ENCODE measurements at regions not wholly inside any gene's neighbourhood (a gene's known extent, or its start where the extent isn't known, plus 50 kb on each side); places are given as distances from the start of the nearest gene placed in this dataset.
A peak's percentile ranks its signal among the peaks of the same experiment; 100 is the strongest.
"Not testable (repeated sequence)": the region's sequence is repeated elsewhere in the genome, so short reads cannot be mapped to it uniquely, and the experiment has no call there.

DNA sequence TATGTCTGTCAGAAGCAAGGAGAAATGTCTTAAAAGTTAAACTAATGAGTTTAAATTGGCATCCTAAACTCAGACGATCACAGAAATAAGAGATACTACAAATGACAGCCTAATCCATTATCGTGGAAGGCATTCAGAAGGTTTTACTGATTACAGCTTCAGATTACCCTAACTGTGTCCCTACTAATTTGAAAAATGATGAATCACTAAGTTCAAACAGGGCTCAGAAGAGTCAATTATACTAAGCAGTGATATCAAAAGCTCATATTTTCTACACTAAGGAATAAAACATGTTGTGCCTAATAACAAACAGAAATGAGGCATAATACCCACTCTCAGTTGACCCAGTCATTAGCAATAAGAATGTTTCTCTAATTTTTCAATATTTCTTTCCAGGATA is 152.0 kb upstream of the NRBF2 start:
- TF ChIP-seq Cebpa-rat (IDR thresholded peaks at IDR 0.05): no peak
- H3K9ac ChIP-seq: no peak overlapping the region
- no peaks in the 10 kb centered on the region for H3K4me1 ChIP-seq
- no peak overlapping the region for H3K4me3 ChIP-seq
- no peak overlapping the region for H3K27ac ChIP-seq
- H3K9me3 ChIP-seq: peaks cover 9% of the 10 kb centered on the region
- H3K36me3 ChIP-seq: no peaks in the 10 kb centered on the region
- H3K4me2 ChIP-seq: no peak overlapping the region
- H4K20me1 ChIP-seq: no peaks in the 10 kb centered on the region
- no peaks in the 10 kb centered on the region for H3K27me3 ChIP-seq

- Histone ChIP-seq H3K4me3 (no peak overlapping the region), H4K20me1 (no peaks in the 10 kb centered on the region), H3K36me3 (no peaks in the 10 kb centered on the region), H3K4me2 (no peak overlapping the region), H3K9me3 (peaks cover 12% of the 10 kb centered on the region), H3K27me3 (no peaks in the 10 kb centered on the region), H3K9ac (no peak overlapping the region), H3K27ac (no peak overlapping the region), H3K4me1 (no peaks in the 10 kb centered on the region)
- no peak for TF ChIP-seq Cebpa-rat (IDR thresholded peaks at IDR 0.05)
These were observed 152.4 kb upstream of the NRBF2 start for GRCh38 chr10:62980687-62981086.

DNA sequence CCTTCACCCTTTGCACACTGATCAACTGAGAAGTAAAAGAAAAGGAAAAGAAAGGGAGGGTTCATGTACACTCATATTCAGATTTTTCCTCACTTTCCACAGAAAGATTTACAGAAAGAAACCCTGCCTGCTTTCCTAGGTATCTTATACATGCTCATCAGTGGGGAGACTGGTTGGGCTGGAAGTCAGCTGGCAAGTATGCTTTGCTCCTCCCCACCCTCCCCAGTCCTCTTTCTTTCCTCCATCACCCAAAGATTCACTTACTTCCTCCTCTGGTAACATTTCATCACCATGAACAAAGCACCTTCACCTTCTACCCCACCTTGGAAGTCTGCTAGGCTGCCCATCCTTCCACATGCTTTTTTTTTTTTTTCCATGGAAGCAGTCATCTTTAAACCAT is 153.2 kb upstream of the NRBF2 start:
- Histone ChIP-seq H3K27me3 (no peaks in the 10 kb centered on the region), H4K20me1 (no peaks in the 10 kb centered on the region)
- no peak for TF ChIP-seq Cebpa-rat (IDR thresholded peaks at IDR 0.05)

DNA sequence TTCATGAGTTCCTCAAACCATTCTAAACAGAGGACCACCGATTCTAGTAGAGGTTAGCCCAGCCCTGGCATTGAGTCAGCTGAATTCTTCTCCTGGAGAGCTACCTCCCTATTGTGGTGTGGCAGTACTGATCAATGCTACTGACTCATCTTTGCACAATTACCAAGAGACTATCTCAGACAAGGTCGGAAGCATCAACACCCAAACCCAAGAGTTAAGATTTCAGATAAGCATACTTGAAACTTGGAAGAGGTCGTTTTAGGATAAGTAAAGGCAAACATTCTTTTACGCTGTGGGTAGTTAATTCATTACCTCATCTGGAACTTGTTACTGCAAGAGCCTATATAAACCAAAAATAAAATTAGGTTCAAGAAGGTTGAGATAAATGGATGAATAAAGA is 154.6 kb upstream of the NRBF2 start:
- Histone ChIP-seq H4K20me1 (no peaks in the 10 kb centered on the region), H3K4me3 (no peak overlapping the region), H3K9me3 (peaks cover 34% of the 10 kb centered on the region), H3K36me3 (no peaks in the 10 kb centered on the region), H3K27me3 (no peaks in the 10 kb centered on the region), H3K27ac (no peak overlapping the region), H3K9ac (no peak overlapping the region), H3K4me2 (no peak overlapping the region), H3K4me1 (no peaks in the 10 kb centered on the region)
- TF ChIP-seq Cebpa-rat (IDR thresholded peaks at IDR 0.05): no peak

More for the DNA sequence above, 153.2 kb upstream of the NRBF2 start:
- H3K9ac ChIP-seq: no peak overlapping the region
- H3K9me3 ChIP-seq: peaks cover 19% of the 10 kb centered on the region
- H3K27ac ChIP-seq: no peak overlapping the region
- H3K4me2 ChIP-seq: no peak overlapping the region
- no peak overlapping the region for H3K4me3 ChIP-seq
- H3K4me1 ChIP-seq: no peaks in the 10 kb centered on the region
- H3K36me3 ChIP-seq: no peaks in the 10 kb centered on the region

DNA sequence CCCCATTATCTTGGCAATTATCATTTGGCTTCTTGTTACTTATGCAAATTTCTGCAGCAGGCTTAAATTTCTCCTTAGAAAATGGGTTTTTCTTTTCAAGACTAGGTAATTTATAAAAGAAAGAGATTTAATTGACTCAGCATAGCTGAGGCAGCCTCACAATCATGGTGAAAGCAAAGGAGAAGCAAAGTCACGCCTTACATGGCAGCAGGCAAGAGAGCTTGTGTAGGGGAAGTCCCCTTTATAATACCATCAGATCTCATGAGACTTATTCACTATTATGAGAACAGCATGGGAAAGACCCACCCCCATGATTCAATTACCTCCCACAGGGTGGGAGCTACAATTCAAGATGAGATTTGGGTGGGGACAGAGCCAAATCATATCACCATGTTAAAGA is 158.3 kb upstream of the NRBF2 start:
- not testable (repeated sequence) for H3K36me3 ChIP-seq, H3K4me3 ChIP-seq, H4K20me1 ChIP-seq, H3K27ac ChIP-seq, H3K4me1 ChIP-seq, H3K4me2 ChIP-seq, H3K9ac ChIP-seq, H3K27me3 ChIP-seq
- H3K9me3 ChIP-seq: peaks cover 38% of the 10 kb centered on the region

- no peak overlapping the region for H3K27ac ChIP-seq
- no peak overlapping the region for H3K4me3 ChIP-seq
- no peak overlapping the region for H3K9ac ChIP-seq
- peaks cover 36% of the 10 kb centered on the region for H3K9me3 ChIP-seq
- no peak overlapping the region for H3K4me2 ChIP-seq
- H3K4me1 ChIP-seq: no peaks in the 10 kb centered on the region
- no peaks in the 10 kb centered on the region for H3K27me3 ChIP-seq
- H4K20me1 ChIP-seq: no peaks in the 10 kb centered on the region
- H3K36me3 ChIP-seq: no peaks in the 10 kb centered on the region
- no peak for TF ChIP-seq Cebpa-rat (IDR thresholded peaks at IDR 0.05)
These were observed 155.9 kb upstream of the EGR2 start for GRCh38 chr10:62972103-62972502.

DNA sequence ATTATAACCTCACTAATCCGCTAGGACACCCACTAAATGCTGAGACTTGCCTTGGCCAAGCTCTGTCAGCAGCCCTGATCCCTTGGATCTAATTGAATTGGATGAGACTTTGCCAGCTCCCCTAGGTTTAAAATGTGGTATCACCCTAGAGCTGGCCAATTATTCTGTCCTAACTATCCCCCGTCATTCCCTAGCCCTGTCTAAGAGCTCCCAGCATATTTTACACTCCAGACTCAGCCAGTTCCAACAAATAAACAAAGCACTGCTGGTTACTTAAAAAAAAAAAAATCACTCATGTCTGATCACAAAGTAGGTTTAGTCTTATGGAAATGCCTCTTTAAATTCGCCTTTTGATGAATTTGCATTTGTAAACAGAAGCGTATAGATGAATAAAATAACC is 147.9 kb upstream of the EGR2 start:
- H3K27ac ChIP-seq: no peak overlapping the region
- peaks cover 8% of the 10 kb centered on the region; the same call in 1 of the 2 replicates for H3K4me1 ChIP-seq
- no peak overlapping the region for H3K4me3 ChIP-seq
- no peaks in the 10 kb centered on the region for H4K20me1 ChIP-seq
- TF ChIP-seq Cebpa-rat (IDR thresholded peaks at IDR 0.05): no peak
- no peaks in the 10 kb centered on the region for H3K27me3 ChIP-seq
- H3K4me2 ChIP-seq: no peak overlapping the region
- H3K9ac ChIP-seq: no peak overlapping the region
- H3K9me3 ChIP-seq: peaks cover 6% of the 10 kb centered on the region; the same call in 1 of the 2 replicates
- no peaks in the 10 kb centered on the region for H3K36me3 ChIP-seq

- H3K36me3 ChIP-seq: no peaks in the 10 kb centered on the region
- no peak for TF ChIP-seq Cebpa-rat (IDR thresholded peaks at IDR 0.05)
- H3K4me2 ChIP-seq: 0 out of 2 replicates have a peak overlapping the region, but pooled peaks have one; percentile 6
- H3K27me3 ChIP-seq: no peaks in the 10 kb centered on the region
- H3K9ac ChIP-seq: no peak overlapping the region
- H3K27ac ChIP-seq: no peak overlapping the region
- H3K9me3 ChIP-seq: peaks cover 6% of the 10 kb centered on the region; the same call in 1 of the 2 replicates
- no peaks in the 10 kb centered on the region for H4K20me1 ChIP-seq
- no peak overlapping the region for H3K4me3 ChIP-seq
- H3K4me1 ChIP-seq: peaks cover 8% of the 10 kb centered on the region; the same call in 1 of the 2 replicates
These were observed 145.9 kb upstream of the EGR2 start for GRCh38 chr10:62961951-62962523.

DNA sequence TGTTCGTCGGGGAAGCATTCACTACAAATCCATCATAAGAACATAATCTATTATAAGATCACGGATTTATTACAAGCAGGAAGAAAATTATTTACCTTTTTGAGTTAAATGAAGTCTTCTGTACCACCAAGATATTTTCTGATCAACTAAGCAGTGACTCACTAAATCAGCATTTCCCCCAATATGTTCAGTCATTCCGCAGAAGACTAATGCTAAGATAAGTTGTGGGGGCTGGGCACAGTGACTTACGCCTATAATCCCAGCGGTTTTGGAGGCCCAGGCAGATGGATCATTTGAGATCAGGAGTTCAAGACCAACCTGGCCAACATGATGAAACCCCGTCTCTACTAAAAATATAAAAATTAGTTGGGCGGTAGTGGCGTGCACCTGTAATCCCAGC is 144.2 kb upstream of the EGR2 start:
- H3K4me1 ChIP-seq: peaks cover 8% of the 10 kb centered on the region; the same call in 1 of the 2 replicates
- no peak overlapping the region for H3K27ac ChIP-seq
- no peak overlapping the region for H3K9ac ChIP-seq
- H3K4me3 ChIP-seq: no peak overlapping the region
- no peak overlapping the region for H3K4me2 ChIP-seq
- TF ChIP-seq Cebpa-rat (IDR thresholded peaks at IDR 0.05): no peak
- H3K27me3 ChIP-seq: no peaks in the 10 kb centered on the region
- peaks cover 6% of the 10 kb centered on the region; the same call in 1 of the 2 replicates for H3K9me3 ChIP-seq
- no peaks in the 10 kb centered on the region for H4K20me1 ChIP-seq
- no peaks in the 10 kb centered on the region for H3K36me3 ChIP-seq

DNA sequence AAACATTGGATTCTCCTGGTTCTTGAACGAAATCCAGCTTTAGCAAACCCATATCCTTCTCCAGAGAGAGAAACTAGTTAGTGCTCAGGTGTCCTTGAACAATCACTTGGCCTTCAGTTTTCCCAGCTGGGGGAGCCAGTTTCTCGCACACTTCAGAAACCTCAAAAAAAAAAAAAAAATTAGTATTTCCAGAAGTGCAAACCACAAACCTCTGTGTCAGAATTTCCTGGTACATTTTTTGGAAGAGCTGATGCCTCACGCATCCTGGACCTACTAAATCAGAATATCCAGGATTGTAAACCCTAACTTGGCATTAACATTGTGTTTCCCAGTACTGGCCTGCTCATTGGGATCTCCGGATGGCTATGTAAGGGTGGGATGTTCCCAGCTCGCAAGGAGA is 143.4 kb upstream of the EGR2 start:
- no peak for TF ChIP-seq Cebpa-rat (IDR thresholded peaks at IDR 0.05)
- H3K36me3 ChIP-seq: no peaks in the 10 kb centered on the region
- H3K4me2 ChIP-seq: no peak overlapping the region
- H3K4me3 ChIP-seq: no peak overlapping the region
- no peaks in the 10 kb centered on the region for H4K20me1 ChIP-seq
- H3K27me3 ChIP-seq: no peaks in the 10 kb centered on the region
- peaks cover 6% of the 10 kb centered on the region; the same call in 1 of the 2 replicates for H3K9me3 ChIP-seq
- no peak overlapping the region for H3K9ac ChIP-seq
- H3K4me1 ChIP-seq: peaks cover 8% of the 10 kb centered on the region; the same call in 1 of the 2 replicates
- no peak overlapping the region for H3K27ac ChIP-seq

DNA sequence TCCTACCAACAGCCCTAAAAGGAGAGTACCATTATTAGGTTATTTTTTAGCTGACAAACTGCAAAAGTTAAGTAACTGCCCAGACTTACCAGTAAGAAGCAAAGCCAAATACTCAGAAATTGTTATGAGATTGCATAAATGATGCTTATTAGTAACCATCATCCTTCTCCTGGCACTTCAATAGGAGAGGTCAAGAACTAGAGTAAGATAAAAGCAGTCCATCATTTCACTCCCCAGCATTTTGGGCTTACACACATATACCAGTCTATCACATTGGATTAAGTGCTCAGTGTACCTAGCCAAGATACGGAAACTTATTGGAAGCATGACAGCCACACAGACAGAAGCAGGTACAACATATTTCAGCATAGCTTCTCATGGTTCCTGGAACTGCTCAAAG is 142.8 kb upstream of the EGR2 start:
- Histone ChIP-seq H3K36me3 (no peaks in the 10 kb centered on the region), H4K20me1 (no peaks in the 10 kb centered on the region), H3K27ac (no peak overlapping the region), H3K9ac (no peak overlapping the region), H3K27me3 (no peaks in the 10 kb centered on the region), H3K4me3 (no peak overlapping the region), H3K9me3 (peaks cover 6% of the 10 kb centered on the region; the same call in 1 of the 2 replicates), H3K4me2 (no peak overlapping the region), H3K4me1 (peaks cover 8% of the 10 kb centered on the region; the same call in 1 of the 2 replicates)
- no peak for TF ChIP-seq Cebpa-rat (IDR thresholded peaks at IDR 0.05)
